Large intestine (tissue), 3 donors: ENCODE measurements at regions not wholly inside any gene's neighbourhood (a gene's known extent, or its start where the extent isn't known, plus 50 kb on each side); places are given as distances from the start of the nearest gene placed in this dataset.
A peak's percentile ranks its signal among the peaks of the same experiment; 100 is the strongest.

ENCODE experiments used
- DNase-seq, 2 donors: peaks; one replicate each; pipeline versions ENCODE4 v3.0.0 to v3.0.0-alpha.2; 2013
- H3K27ac ChIP-seq: one replicate; pipeline ENCODE4 v1.5.1; 2013; ENCODE audit warnings: low read length
- H3K27me3 ChIP-seq: 2 replicates; pipeline ENCODE4 v1.6.1; 2013; ENCODE audit warnings: low read length; ENCODE audit not compliant: control insufficient read depth, insufficient read depth
- H3K36me3 ChIP-seq: 2 replicates; pipeline ENCODE4 v1.6.1; 2013; ENCODE audit warnings: low read length; ENCODE audit not compliant: control insufficient read depth, insufficient read depth
- H3K4me1 ChIP-seq: one replicate; pipeline ENCODE4 v1.6.1; 2013; ENCODE audit warnings: low read length; ENCODE audit not compliant: control insufficient read depth, insufficient read depth
- H3K4me3 ChIP-seq: one replicate; pipeline ENCODE4 v1.5.1; 2013; ENCODE audit warnings: low read length
- H3K9me3 ChIP-seq: one replicate; pipeline ENCODE4 v1.6.1; 2013; ENCODE audit warnings: mild to moderate bottlenecking, low read depth, low read length, moderate library complexity; ENCODE audit not compliant: control insufficient read depth
- WGBS: methylation state at CpG from one replicate; pipeline ENCODE4 v1.1.5; 2013; ENCODE audit warnings: low lambda C conversion rate; ENCODE audit not compliant: insufficient coverage; 5-methylcytosine and 5-hydroxymethylcytosine counted together

- Histone ChIP-seq H3K27ac (no peak overlapping the region), H3K4me1 (no peaks in the 10 kb centered on the region), H3K4me3 (no peak overlapping the region), H3K27me3 (no peaks in the 10 kb centered on the region), H3K9me3 (no peaks in the 10 kb centered on the region), H3K36me3 (no peaks in the 10 kb centered on the region)
- WGBS: no CpG with 5 or more reads among the region's 2 CpGs
- no peak for DNase-seq
Observed at GRCh38 chrX:10893366-10893765, 217.8 kb upstream of the HCCS start.

GRCh38 chrX:10893976-10894375 lies 217.2 kb upstream of the HCCS start:
- WGBS: no CpG with 5 or more reads among the region's 7 CpGs
- Histone ChIP-seq H3K9me3 (no peaks in the 10 kb centered on the region), H3K27me3 (no peaks in the 10 kb centered on the region)

GRCh38 chrX:10897768-10898167 lies 213.4 kb upstream of the HCCS start:
- no peaks in the 10 kb centered on the region for H3K27me3 ChIP-seq
- H3K4me1 ChIP-seq: no peaks in the 10 kb centered on the region
- no CpG with 5 or more reads among the region's 9 CpGs for WGBS
- H3K9me3 ChIP-seq: no peaks in the 10 kb centered on the region
- H3K36me3 ChIP-seq: no peaks in the 10 kb centered on the region
- H3K4me3 ChIP-seq: no peak overlapping the region
- H3K27ac ChIP-seq: no peak overlapping the region
- DNase-seq: no peak

More at GRCh38 chrX:10893976-10894375, 217.2 kb upstream of the HCCS start:
- H3K4me3 ChIP-seq: no peak overlapping the region
- no peak for DNase-seq
- no peaks in the 10 kb centered on the region for H3K4me1 ChIP-seq
- no peak overlapping the region for H3K27ac ChIP-seq
- H3K36me3 ChIP-seq: no peaks in the 10 kb centered on the region

GRCh38 chrX:10900585-10901289 lies 210.4 kb upstream of the HCCS start:
- no CpG with 5 or more reads among the region's 4 CpGs for WGBS
- peak in 1 of 2 donors; percentile 23 for DNase-seq
- no peaks in the 10 kb centered on the region for H3K4me1 ChIP-seq
- H3K27ac ChIP-seq: no peak overlapping the region
- no peaks in the 10 kb centered on the region for H3K36me3 ChIP-seq
- no peaks in the 10 kb centered on the region for H3K27me3 ChIP-seq
- H3K9me3 ChIP-seq: no peaks in the 10 kb centered on the region
- H3K4me3 ChIP-seq: no peak overlapping the region

- no peaks in the 10 kb centered on the region for H3K4me1 ChIP-seq
- no peak overlapping the region for H3K27ac ChIP-seq
- H3K9me3 ChIP-seq: no peaks in the 10 kb centered on the region
- no peak for DNase-seq
- no CpG with 5 or more reads among the region's 1 CpG for WGBS
- H3K4me3 ChIP-seq: no peak overlapping the region
- no peaks in the 10 kb centered on the region for H3K27me3 ChIP-seq
- no peaks in the 10 kb centered on the region for H3K36me3 ChIP-seq
Observed at GRCh38 chrX:10901290-10901633, 209.9 kb upstream of the HCCS start.

GRCh38 chrX:10902001-10902400 lies 209.1 kb upstream of the HCCS start:
- WGBS: no CpG with 5 or more reads among the region's 2 CpGs
- H3K4me3 ChIP-seq: no peak overlapping the region
- H3K27ac ChIP-seq: no peak overlapping the region

GRCh38 chrX:10903523-10903922 lies 207.6 kb upstream of the HCCS start:
- no peak overlapping the region for H3K27ac ChIP-seq
- no peaks in the 10 kb centered on the region for H3K27me3 ChIP-seq
- no peak for DNase-seq
- no peaks in the 10 kb centered on the region for H3K36me3 ChIP-seq
- no peaks in the 10 kb centered on the region for H3K9me3 ChIP-seq
- H3K4me1 ChIP-seq: no peaks in the 10 kb centered on the region
- no peak overlapping the region for H3K4me3 ChIP-seq

More at GRCh38 chrX:10902001-10902400, 209.1 kb upstream of the HCCS start:
- H3K36me3 ChIP-seq: no peaks in the 10 kb centered on the region
- H3K27me3 ChIP-seq: no peaks in the 10 kb centered on the region
- DNase-seq: no peak
- H3K9me3 ChIP-seq: no peaks in the 10 kb centered on the region
- no peaks in the 10 kb centered on the region for H3K4me1 ChIP-seq

GRCh38 chrX:10904220-10904619 lies 206.9 kb upstream of the HCCS start:
- no peak for DNase-seq
- Histone ChIP-seq H3K4me3 (no peak overlapping the region), H3K4me1 (no peaks in the 10 kb centered on the region), H3K27me3 (no peaks in the 10 kb centered on the region), H3K9me3 (no peaks in the 10 kb centered on the region), H3K36me3 (no peaks in the 10 kb centered on the region), H3K27ac (no peak overlapping the region)
- 80% methylated on average over 1 of the region's 2 CpGs for WGBS

GRCh38 chrX:10906866-10907265 lies 204.3 kb upstream of the HCCS start:
- Histone ChIP-seq H3K27me3 (no peaks in the 10 kb centered on the region), H3K4me3 (no peak overlapping the region), H3K9me3 (no peaks in the 10 kb centered on the region), H3K27ac (no peak overlapping the region), H3K36me3 (no peaks in the 10 kb centered on the region), H3K4me1 (no peaks in the 10 kb centered on the region)
- no peak for DNase-seq
- WGBS: no CpG with 5 or more reads among the region's 1 CpG

- no peak overlapping the region for H3K4me3 ChIP-seq
- peaks cover 6% of the 10 kb centered on the region for H3K4me1 ChIP-seq
- peak overlapping the region; percentile 58 for H3K27ac ChIP-seq
- H3K27me3 ChIP-seq: no peaks in the 10 kb centered on the region
- no peaks in the 10 kb centered on the region for H3K36me3 ChIP-seq
- H3K9me3 ChIP-seq: no peaks in the 10 kb centered on the region
- DNase-seq: peak; percentile 51 to 67
Observed at GRCh38 chrX:10922159-10922558, 189.0 kb upstream of the HCCS start.

GRCh38 chrX:10922835-10923234 lies 188.3 kb upstream of the HCCS start:
- no CpG with 5 or more reads among the region's 1 CpG for WGBS
- no peak overlapping the region for H3K4me3 ChIP-seq
- H3K9me3 ChIP-seq: no peaks in the 10 kb centered on the region
- DNase-seq: peak in 1 of 2 donors; percentile 2
- no peaks in the 10 kb centered on the region for H3K27me3 ChIP-seq
- H3K36me3 ChIP-seq: no peaks in the 10 kb centered on the region
- H3K27ac ChIP-seq: peak overlapping the region; percentile 66
- peaks cover 6% of the 10 kb centered on the region for H3K4me1 ChIP-seq
